ENCODE measurements at regions not wholly inside any gene's neighbourhood (a gene's known extent, or its start where the extent isn't known, plus 50 kb on each side); places are given as distances from the start of the nearest gene placed in this dataset.

DNA sequence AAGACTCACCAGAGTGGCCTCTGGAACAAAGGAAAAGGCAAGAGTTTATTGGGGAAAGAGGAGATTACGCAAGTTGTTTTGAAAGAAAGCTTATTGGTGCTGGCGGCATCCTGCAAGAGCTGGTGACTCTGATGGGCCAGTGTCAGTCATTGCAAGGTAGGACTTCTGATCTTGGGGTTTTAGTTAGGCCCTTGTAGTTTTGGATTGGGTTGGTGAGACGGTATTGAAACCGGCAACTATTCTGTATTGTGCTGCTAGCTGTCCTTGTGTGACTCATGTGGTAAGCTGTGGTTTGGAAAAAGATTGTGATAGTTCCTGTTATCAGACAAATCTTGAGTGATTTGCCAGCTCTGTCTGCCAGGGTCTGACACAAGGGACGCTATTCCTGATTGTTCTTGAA, 159.1 kb upstream of the PIEZO2 start:
- TF ChIP-seq CTCF (IDR thresholded peaks at IDR 0.05; ENCODE audit: extremely low read depth, insufficient read depth, missing control alignments) = no peak
- DNase-seq (ENCODE audit: low spot score) = no peak
- in situ Hi-C loops (cut with MboI; ENCODE audit: low pct_unique_long_range_greater_than_20kb, low sequenced_read_pairs, unreplicated experiment) = loop anchor here (25.0 kb wide), 1 partner anchor 204 kb away; no protein-coding TSS in a partner anchor

GRCh38 chr18:11307716-11308115, 158.3 kb upstream of the PIEZO2 start:
- TF ChIP-seq CTCF (IDR thresholded peaks at IDR 0.05; ENCODE audit: extremely low read depth, insufficient read depth, missing control alignments) = no peak
- no peak for DNase-seq (ENCODE audit: low spot score)
- in situ Hi-C loops (cut with MboI; ENCODE audit: low pct_unique_long_range_greater_than_20kb, low sequenced_read_pairs, unreplicated experiment) = loop anchor here (25.0 kb wide), 1 partner anchor 205 kb away; no protein-coding TSS in a partner anchor

DNA sequence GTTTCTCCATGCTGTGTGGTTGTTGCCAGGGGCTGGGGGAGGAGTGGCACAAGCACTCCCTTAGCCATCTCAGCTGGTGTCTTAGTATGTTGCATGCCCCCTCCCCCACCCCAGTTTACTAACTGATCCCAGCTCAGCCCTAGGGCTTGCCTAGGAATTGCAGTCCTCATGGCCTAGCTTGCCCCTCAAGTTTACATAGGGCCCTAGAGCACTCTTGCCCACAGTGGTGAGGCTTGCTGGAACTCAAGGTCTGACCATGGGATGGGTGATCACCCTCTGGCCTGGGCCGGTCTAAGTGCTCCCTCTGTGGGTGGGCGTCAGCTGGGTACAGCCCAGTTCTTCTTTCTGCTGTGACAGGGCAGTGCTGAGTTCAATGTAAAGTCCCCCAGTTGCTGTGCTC, 156.1 kb upstream of the PIEZO2 start:
- in situ Hi-C loops (cut with MboI; ENCODE audit: low pct_unique_long_range_greater_than_20kb, low sequenced_read_pairs, unreplicated experiment) = loop anchor here (25.0 kb wide), 1 partner anchor 207 kb away; no protein-coding TSS in a partner anchor
- DNase-seq (ENCODE audit: low spot score) = no peak
- peak; percentile 9 for TF ChIP-seq CTCF (IDR thresholded peaks at IDR 0.05; ENCODE audit: extremely low read depth, insufficient read depth, missing control alignments)

GRCh38 chr18:11304928-11305327, 155.6 kb upstream of the PIEZO2 start:
- TF ChIP-seq CTCF (IDR thresholded peaks at IDR 0.05; ENCODE audit: extremely low read depth, insufficient read depth, missing control alignments) = no peak
- DNase-seq (ENCODE audit: low spot score) = no peak
- in situ Hi-C loops (cut with MboI; ENCODE audit: low pct_unique_long_range_greater_than_20kb, low sequenced_read_pairs, unreplicated experiment) = loop anchor here (25.0 kb wide), 1 partner anchor 207 kb away; no protein-coding TSS in a partner anchor

DNA sequence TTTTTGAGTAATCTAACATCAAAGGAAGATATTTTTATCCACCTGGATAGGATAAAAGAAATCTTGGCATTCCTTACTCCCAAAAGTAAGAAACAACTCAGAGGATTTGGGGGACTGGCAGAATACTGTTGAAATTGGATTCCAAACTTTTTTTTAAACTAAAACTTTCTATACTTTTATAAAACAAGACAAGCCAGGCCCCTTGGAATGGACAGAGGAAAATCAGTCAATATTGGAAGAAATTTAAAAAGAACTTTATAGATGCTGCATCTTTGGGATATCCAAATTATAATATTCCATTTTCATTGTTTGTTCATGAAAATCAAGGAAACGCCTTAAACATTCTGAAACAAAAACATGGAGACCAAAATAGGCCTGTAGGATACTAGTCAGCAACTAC, 147.6 kb upstream of the PIEZO2 start:
- in situ Hi-C loops (cut with MboI; ENCODE audit: low pct_unique_long_range_greater_than_20kb, low sequenced_read_pairs, unreplicated experiment) = loop anchor here (25.0 kb wide), 1 partner anchor 110 kb away; no protein-coding TSS in a partner anchor
- TF ChIP-seq CTCF (IDR thresholded peaks at IDR 0.05; ENCODE audit: extremely low read depth, insufficient read depth, missing control alignments) = no peak
- DNase-seq (ENCODE audit: low spot score) = no peak

GRCh38 chr18:11293794-11294193, 144.4 kb upstream of the PIEZO2 start:
- DNase-seq (ENCODE audit: low spot score) = peak; percentile 31
- in situ Hi-C loops (cut with MboI; ENCODE audit: low pct_unique_long_range_greater_than_20kb, low sequenced_read_pairs, unreplicated experiment) = loop anchor here (25.0 kb wide), 1 partner anchor 106 kb away; no protein-coding TSS in a partner anchor
- TF ChIP-seq CTCF (IDR thresholded peaks at IDR 0.05; ENCODE audit: extremely low read depth, insufficient read depth, missing control alignments) = no peak

All from GM13977 (cell line).